Neural progenitor cell (in vitro differentiated cells): ENCODE measurements at regions not wholly inside any gene's neighbourhood (a gene's known extent, or its start where the extent isn't known, plus 50 kb on each side); places are given as distances from the start of the nearest gene placed in this dataset.
A peak's percentile ranks its signal among the peaks of the same experiment; 100 is the strongest.
"Not testable (repeated sequence)": the region's sequence is repeated elsewhere in the genome, so short reads cannot be mapped to it uniquely, and the experiment has no call there.

Source experiments
- DNase-seq: peaks from one replicate; pipeline ENCODE4 v3.0.0-alpha.2; 2016; ENCODE audit warnings: low spot score
- H2AFZ ChIP-seq: fragments of 200-600 bp; sonication (generic); replicated peaks from 2 replicates; pipeline ENCODE4 v1.6.1; 2016; ENCODE audit warnings: antibody characterized with exemption
- H3F3A ChIP-seq: fragments of 200-600 bp; sonication (generic); 2 replicates; pipeline ENCODE4 v1.6.1; 2016; ENCODE audit warnings: antibody characterized with exemption, low read depth
- H3K27ac ChIP-seq: fragments of 200-600 bp; sonication (generic); 2 replicates; pipeline ENCODE4 v1.5.1; 2016; ENCODE audit warnings: mild to moderate bottlenecking
- H3K27me3 ChIP-seq: fragments of 200-600 bp; sonication (generic); 2 replicates; pipeline ENCODE4 v1.6.1; 2016; ENCODE audit warnings: mild to moderate bottlenecking, moderate library complexity
- H3K36me3 ChIP-seq: fragments of 200-600 bp; sonication (generic); 2 replicates; pipeline ENCODE4 v1.5.1; 2016
- H3K4me1 ChIP-seq: fragments of 200-600 bp; sonication (generic); 2 replicates; pipeline ENCODE4 v1.6.1; 2016; ENCODE audit warnings: mixed run types
- H3K4me2 ChIP-seq: fragments of 200-600 bp; sonication (generic); 2 replicates; pipeline ENCODE4 v1.6.1; 2016
- H3K4me3 ChIP-seq: fragments of 200-600 bp; sonication (generic); 2 replicates; pipeline ENCODE4 v1.5.1; 2016
- H3K79me2 ChIP-seq: fragments of 200-600 bp; sonication (generic); 2 replicates; pipeline ENCODE4 v1.6.1; 2016; ENCODE audit warnings: low read depth
- H3K9ac ChIP-seq: fragments of 200-600 bp; sonication (generic); 2 replicates; pipeline ENCODE4 v1.6.1; 2016
- H3K9me3 ChIP-seq: fragments of 200-600 bp; sonication (generic); 2 replicates; pipeline ENCODE4 v1.5.1; 2016; ENCODE audit warnings: low read depth
- H4K20me1 ChIP-seq: fragments of 200-600 bp; sonication (generic); 2 replicates; pipeline ENCODE4 v1.6.1; 2016; ENCODE audit warnings: low read depth
- H3K27ac Mint-ChIP-seq: 3 replicates; pipeline ENCODE4 v1.8.0; 2021; ENCODE audit warnings: mixed read lengths
- H3K27me3 Mint-ChIP-seq: 2 replicates; pipeline ENCODE4 v1.8.0; 2022; ENCODE audit warnings: low read depth, mild to moderate bottlenecking, inconsistent platforms, moderate library complexity, mixed read lengths; ENCODE audit not compliant: insufficient read depth
- H3K36me3 Mint-ChIP-seq: 3 replicates; pipeline ENCODE4 v1.8.0; 2021; ENCODE audit warnings: mixed read lengths
- H3K4me1 Mint-ChIP-seq: 3 replicates; pipeline ENCODE4 v1.8.0; 2021; ENCODE audit warnings: mixed read lengths
- H3K4me3 Mint-ChIP-seq: 3 replicates; pipeline ENCODE4 v1.8.0; 2021; ENCODE audit warnings: mild to moderate bottlenecking, moderate library complexity, mixed read lengths
- H3K9me3 Mint-ChIP-seq: 3 replicates; pipeline ENCODE4 v1.8.0; 2020; ENCODE audit warnings: mixed read lengths
- EZH2 ChIP-seq: fragments of 200-600 bp; sonication (generic); IDR thresholded peaks from 2 replicates; pipeline ENCODE4 v1.6.1; 2017; ENCODE audit warnings: antibody characterized with exemption, mild to moderate bottlenecking, moderate library complexity
- EZH2phosphoT487 ChIP-seq: fragments of 200-600 bp; sonication (generic); IDR thresholded peaks from 2 replicates; pipeline ENCODE4 v1.6.1; 2017; ENCODE audit warnings: antibody characterized with exemption
- TF ChIP-seq, protein P1 (sequence below): fragments of 200-600 bp; sonication (generic); IDR thresholded peaks from 2 replicates; pipeline ENCODE4 v1.5.1; 2017; ENCODE audit warnings: antibody characterized with exemption, mild to moderate bottlenecking

GRCh38 chr2:145379934-145380333 is 860.0 kb upstream of the ZEB2 start:
- Histone ChIP-seq H4K20me1 (no peaks in the 10 kb centered on the region), H3F3A (no peaks in the 10 kb centered on the region), H3K27ac (no peak overlapping the region), H3K36me3 (no peaks in the 10 kb centered on the region), H3K4me1 (no peaks in the 10 kb centered on the region), H3K4me2 (no peak overlapping the region), H3K79me2 (no peaks in the 10 kb centered on the region), H3K4me3 (no peak overlapping the region), H2AFZ (no peak overlapping the region), H3K9ac (no peak overlapping the region), H3K27me3 (no peaks in the 10 kb centered on the region), H3K9me3 (no peaks in the 10 kb centered on the region)
- Mint-ChIP-seq H3K4me3 (no peak overlapping the region), H3K27ac (no peak overlapping the region), H3K4me1 (no peaks in the 10 kb centered on the region), H3K36me3 (no peaks in the 10 kb centered on the region), H3K27me3 (no peaks in the 10 kb centered on the region), H3K9me3 (no peaks in the 10 kb centered on the region)
- TF ChIP-seq, protein P1, sequence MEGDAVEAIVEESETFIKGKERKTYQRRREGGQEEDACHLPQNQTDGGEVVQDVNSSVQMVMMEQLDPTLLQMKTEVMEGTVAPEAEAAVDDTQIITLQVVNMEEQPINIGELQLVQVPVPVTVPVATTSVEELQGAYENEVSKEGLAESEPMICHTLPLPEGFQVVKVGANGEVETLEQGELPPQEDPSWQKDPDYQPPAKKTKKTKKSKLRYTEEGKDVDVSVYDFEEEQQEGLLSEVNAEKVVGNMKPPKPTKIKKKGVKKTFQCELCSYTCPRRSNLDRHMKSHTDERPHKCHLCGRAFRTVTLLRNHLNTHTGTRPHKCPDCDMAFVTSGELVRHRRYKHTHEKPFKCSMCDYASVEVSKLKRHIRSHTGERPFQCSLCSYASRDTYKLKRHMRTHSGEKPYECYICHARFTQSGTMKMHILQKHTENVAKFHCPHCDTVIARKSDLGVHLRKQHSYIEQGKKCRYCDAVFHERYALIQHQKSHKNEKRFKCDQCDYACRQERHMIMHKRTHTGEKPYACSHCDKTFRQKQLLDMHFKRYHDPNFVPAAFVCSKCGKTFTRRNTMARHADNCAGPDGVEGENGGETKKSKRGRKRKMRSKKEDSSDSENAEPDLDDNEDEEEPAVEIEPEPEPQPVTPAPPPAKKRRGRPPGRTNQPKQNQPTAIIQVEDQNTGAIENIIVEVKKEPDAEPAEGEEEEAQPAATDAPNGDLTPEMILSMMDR: no peak
- TF ChIP-seq EZH2 (no peak), EZH2phosphoT487 (no peak)
- no peak for DNase-seq

- H4K20me1 ChIP-seq: no peaks in the 10 kb centered on the region
- no peaks in the 10 kb centered on the region for H3F3A ChIP-seq
- no peaks in the 10 kb centered on the region for H3K27me3 ChIP-seq
- Mint-ChIP-seq H3K4me1 (no peaks in the 10 kb centered on the region), H3K27me3 (no peaks in the 10 kb centered on the region), H3K36me3 (no peaks in the 10 kb centered on the region), H3K27ac (no peak overlapping the region), H3K4me3 (no peak overlapping the region), H3K9me3 (no peaks in the 10 kb centered on the region)
- no peak for DNase-seq
- no peak overlapping the region for H3K4me2 ChIP-seq
- no peaks in the 10 kb centered on the region for H3K9me3 ChIP-seq
- H3K9ac ChIP-seq: no peak overlapping the region
- H3K27ac ChIP-seq: no peak overlapping the region
- no peak overlapping the region for H3K4me3 ChIP-seq
- no peaks in the 10 kb centered on the region for H3K36me3 ChIP-seq
- H3K79me2 ChIP-seq: no peaks in the 10 kb centered on the region
- no peak for TF ChIP-seq EZH2phosphoT487
- TF ChIP-seq EZH2: no peak
- H3K4me1 ChIP-seq: peaks cover 4% of the 10 kb centered on the region
- no peak overlapping the region for H2AFZ ChIP-seq
These were observed 854.2 kb upstream of the ZEB2 start for GRCh38 chr2:145374165-145374564.

DNA sequence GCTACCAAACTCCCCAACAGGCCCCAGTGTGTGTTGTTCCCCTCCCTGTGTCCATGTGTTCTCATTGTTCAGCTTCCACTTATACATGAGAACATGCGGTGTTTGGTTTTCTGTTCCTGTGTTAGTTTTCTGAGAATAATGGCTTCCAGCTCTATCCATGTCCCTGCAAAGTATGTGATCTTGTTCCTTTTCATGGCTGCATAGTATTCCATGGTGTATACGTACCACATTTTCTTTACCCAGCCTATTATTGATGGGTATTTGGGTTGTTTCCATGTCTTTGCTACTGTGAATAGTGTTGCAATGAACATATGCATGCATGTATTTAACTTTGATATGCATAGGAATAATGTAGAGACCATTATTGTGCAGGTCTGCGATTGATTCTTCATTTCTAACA is 847.4 kb upstream of the ZEB2 start:
- not testable (repeated sequence) for H4K20me1 ChIP-seq, H3F3A ChIP-seq, H3K9me3 ChIP-seq, DNase-seq, H3K27ac ChIP-seq, H3K79me2 ChIP-seq, H3K4me2 ChIP-seq, H3K27me3 ChIP-seq, H3K4me3 ChIP-seq, H3K4me3 Mint-ChIP-seq, H3K36me3 Mint-ChIP-seq, H3K9ac ChIP-seq, H3K27ac Mint-ChIP-seq, H3K27me3 Mint-ChIP-seq, H3K36me3 ChIP-seq, H3K4me1 ChIP-seq, H3K9me3 Mint-ChIP-seq, H2AFZ ChIP-seq
- H3K4me1 Mint-ChIP-seq: peaks cover 10% of the 10 kb centered on the region

- Histone ChIP-seq H3K9ac (no peak overlapping the region), H3K36me3 (no peaks in the 10 kb centered on the region), H3K4me3 (no peak overlapping the region), H3F3A (peaks cover 3% of the 10 kb centered on the region), H3K4me1 (peaks cover 4% of the 10 kb centered on the region), H3K79me2 (no peaks in the 10 kb centered on the region), H3K9me3 (no peaks in the 10 kb centered on the region), H2AFZ (no peak overlapping the region), H3K27ac (peak overlapping the region; percentile 35), H3K4me2 (no peak overlapping the region), H4K20me1 (no peaks in the 10 kb centered on the region), H3K27me3 (no peaks in the 10 kb centered on the region)
- Mint-ChIP-seq H3K27me3 (peaks cover 6% of the 10 kb centered on the region), H3K36me3 (no peaks in the 10 kb centered on the region), H3K4me3 (no peak overlapping the region), H3K4me1 (peaks cover 10% of the 10 kb centered on the region), H3K9me3 (no peaks in the 10 kb centered on the region), H3K27ac (no peak overlapping the region)
- DNase-seq: no peak
- TF ChIP-seq EZH2phosphoT487: no peak
- TF ChIP-seq, protein P1: no peak
- no peak for TF ChIP-seq EZH2
These were observed 846.4 kb upstream of the ZEB2 start for GRCh38 chr2:145366341-145366740.
